Fibroblast of the conjunctiva (primary cell): ENCODE measurements at regions not wholly inside any gene's neighbourhood (a gene's known extent, or its start where the extent isn't known, plus 50 kb on each side); places are given as distances from the start of the nearest gene placed in this dataset.

Experiments used
- DNase-seq: peaks from one replicate; pipeline ENCODE4 v3.0.0-alpha.2; 2010; ENCODE audit warnings: low read depth

- DNase-seq: no peak
Measured at GRCh38 chr2:65731476-65731875, 299.1 kb upstream of the SPRED2 start.

- DNase-seq: no peak
Measured at GRCh38 chr2:65730186-65730585, 297.8 kb upstream of the SPRED2 start.

- no peak for DNase-seq
Measured at GRCh38 chr2:65729246-65729645, 296.8 kb upstream of the SPRED2 start.

GRCh38 chr2:65728477-65729180, 296.2 kb upstream of the SPRED2 start:
- no peak for DNase-seq

GRCh38 chr2:65727816-65728215, 295.4 kb upstream of the SPRED2 start:
- no peak for DNase-seq

- no peak for DNase-seq
Measured at GRCh38 chr2:65727381-65727780, 295.0 kb upstream of the SPRED2 start.

- DNase-seq: no peak
Measured at GRCh38 chr2:65724752-65725151, 292.4 kb upstream of the SPRED2 start.

- DNase-seq: no peak
Measured at GRCh38 chr2:65724336-65724735, 291.9 kb upstream of the SPRED2 start.

GRCh38 chr2:65722028-65722778, 289.8 kb upstream of the SPRED2 start:
- no peak for DNase-seq

GRCh38 chr2:65716698-65717097, 284.3 kb upstream of the SPRED2 start:
- DNase-seq: no peak

GRCh38 chr2:65715323-65715722, 282.9 kb upstream of the SPRED2 start:
- no peak for DNase-seq

GRCh38 chr2:65714866-65715265, 282.5 kb upstream of the SPRED2 start:
- no peak for DNase-seq

GRCh38 chr2:65711863-65712262, 279.5 kb upstream of the SPRED2 start:
- DNase-seq: no peak

- no peak for DNase-seq
Measured at GRCh38 chr2:65710779-65711295, 278.4 kb upstream of the SPRED2 start.

- no peak for DNase-seq
Measured at GRCh38 chr2:65710356-65710755, 278.0 kb upstream of the SPRED2 start.

GRCh38 chr2:65708086-65708485, 275.7 kb upstream of the SPRED2 start:
- no peak for DNase-seq

GRCh38 chr2:65706411-65706810, 274.0 kb upstream of the SPRED2 start:
- DNase-seq: no peak

GRCh38 chr2:65701191-65701590, 268.8 kb upstream of the SPRED2 start:
- DNase-seq: no peak

GRCh38 chr2:65700720-65701119, 268.3 kb upstream of the SPRED2 start:
- DNase-seq: no peak

GRCh38 chr2:65700004-65700651, 267.7 kb upstream of the SPRED2 start:
- no peak for DNase-seq

GRCh38 chr2:65691816-65692215, 259.4 kb upstream of the SPRED2 start:
- no peak for DNase-seq

GRCh38 chr2:65688141-65688886, 255.9 kb upstream of the SPRED2 start:
- DNase-seq: no peak
